Esophagus squamous epithelium (tissue), 5 donors: ENCODE measurements at regions not wholly inside any gene's neighbourhood (a gene's known extent, or its start where the extent isn't known, plus 50 kb on each side); places are given as distances from the start of the nearest gene placed in this dataset.

Experiments
- DNase-seq: peaks from one replicate; lab custom pipeline; 2025; lab: John Stamatoyannopoulos, UW
- H3K27ac ChIP-seq, 4 donors: fragments of 200-600 bp; sonication (generic); one replicate each; pipeline ENCODE4 v1.5.1; 2016 to 2019; ENCODE audit warnings: mild to moderate bottlenecking in 1 of 4
- H3K27me3 ChIP-seq, 4 donors: fragments of 200-600 bp; sonication (generic); 1 replicate in 3 of 4; 2 replicates in 1 of 4; pipeline versions ENCODE4 v1.5.1 to v1.6.0; 2017 to 2021; ENCODE audit warnings: antibody characterized with exemption in 1 of 4
- H3K36me3 ChIP-seq, 3 donors: fragments of 200-600 bp; sonication (generic); one replicate each; pipeline ENCODE4 v1.5.1; 2016 to 2019
- H3K4me1 ChIP-seq, 3 donors: fragments of 200-600 bp; sonication (generic); one replicate each; pipeline ENCODE4 v1.5.1; 2017 to 2019
- H3K4me3 ChIP-seq, 4 donors: fragments of 200-600 bp; sonication (generic); 1 replicate in 3 of 4; 2 replicates in 1 of 4; pipeline ENCODE4 v1.5.1; 2016 to 2019; ENCODE audit warnings: mild to moderate bottlenecking in 2 of 4, moderate library complexity in 1 of 4
- H3K9me3 ChIP-seq, 3 donors: fragments of 200-600 bp; sonication (generic); one replicate each; pipeline ENCODE4 v1.5.1; 2016 to 2019
- CTCF ChIP-seq, 6 experiments: fragments of 450-650 bp in 4 of 6; fragments of 200-600 bp in 2 of 6; sonication (generic) in 2 of 6; IDR thresholded peaks; one replicate each; pipeline ENCODE4 v1.5.1; 2016 to 2019; ENCODE audit warnings: antibody characterized with exemption in 6 of 6, mild to moderate bottlenecking in 4 of 6, moderate library complexity in 4 of 6
- POLR2A ChIP-seq, 4 donors: fragments of 450-650 bp; IDR thresholded peaks; one replicate each; pipeline ENCODE4 v1.6.1; 2017; ENCODE audit warnings: antibody characterized with exemption in 4 of 4, mild to moderate bottlenecking in 4 of 4, moderate library complexity in 3 of 4
- WGBS, 2 donors: methylation state at CpG; one replicate each; pipeline ENCODE4 v1.1.5; 2018; 5-methylcytosine and 5-hydroxymethylcytosine counted together
- intact Hi-C: fragments of 100-400 bp; cut with DNase I; formaldehyde crosslinking; loops from one replicate; pipeline ENCODE4 v1.15.0; 2022
- donor health status: DM: yes; HTN: yes; CAD: no.

- no peaks in the 10 kb centered on the region for H3K9me3 ChIP-seq
- H3K4me3 ChIP-seq = no peak overlapping the region
- H3K27ac ChIP-seq = no peak overlapping the region
- 76 to 80% methylated on average over 2 of the region's 2 CpGs for WGBS, 2 donors
- DNase-seq = no peak
- no peaks in the 10 kb centered on the region for H3K27me3 ChIP-seq
- intact Hi-C loops = no loop called here
- no peaks in the 10 kb centered on the region for H3K36me3 ChIP-seq
- no peaks in the 10 kb centered on the region for H3K4me1 ChIP-seq
- TF ChIP-seq POLR2A (IDR thresholded peaks at IDR 0.05) (no peak), CTCF (IDR thresholded peaks at IDR 0.05) (no peak)
These were observed 1044.2 kb upstream of the SORCS1 start for GRCh38 chr10:108208732-108209131.

GRCh38 chr10:108208038-108208437 lies 1043.5 kb upstream of the SORCS1 start:
- no peak for TF ChIP-seq POLR2A (IDR thresholded peaks at IDR 0.05)
- no peak for TF ChIP-seq CTCF (IDR thresholded peaks at IDR 0.05)
- 65 to 71% methylated on average over 3 of the region's 3 CpGs for WGBS, 2 donors
- H3K9me3 ChIP-seq = no peaks in the 10 kb centered on the region
- no peak overlapping the region for H3K27ac ChIP-seq
- H3K27me3 ChIP-seq = no peaks in the 10 kb centered on the region
- H3K4me1 ChIP-seq = no peaks in the 10 kb centered on the region
- no peak overlapping the region for H3K4me3 ChIP-seq
- no peak for DNase-seq
- H3K36me3 ChIP-seq = no peaks in the 10 kb centered on the region
- intact Hi-C loops = no loop called here

- H3K27ac ChIP-seq = no peak overlapping the region
- no peaks in the 10 kb centered on the region for H3K27me3 ChIP-seq
- no peaks in the 10 kb centered on the region for H3K9me3 ChIP-seq
- H3K36me3 ChIP-seq = no peaks in the 10 kb centered on the region
- no peak for DNase-seq
- no peaks in the 10 kb centered on the region for H3K4me1 ChIP-seq
- intact Hi-C loops = no loop called here
- TF ChIP-seq CTCF (IDR thresholded peaks at IDR 0.05) (peak in 1 of 6 experiments; percentile 16), POLR2A (IDR thresholded peaks at IDR 0.05) (no peak)
- 50 to 52% methylated on average over 8 of the region's 8 CpGs for WGBS, 2 donors
- H3K4me3 ChIP-seq = no peak overlapping the region
These were observed 1040.2 kb upstream of the SORCS1 start for GRCh38 chr10:108204528-108205305.

GRCh38 chr10:108203905-108204527 lies 1039.5 kb upstream of the SORCS1 start:
- H3K27ac ChIP-seq = no peak overlapping the region
- no peak overlapping the region for H3K4me3 ChIP-seq
- WGBS, 2 donors = 72% methylated on average over 2 to 3 of the region's 3 CpGs
- H3K36me3 ChIP-seq = no peaks in the 10 kb centered on the region
- no peak for DNase-seq
- H3K9me3 ChIP-seq = no peaks in the 10 kb centered on the region
- H3K4me1 ChIP-seq = no peaks in the 10 kb centered on the region
- no peak for TF ChIP-seq CTCF (IDR thresholded peaks at IDR 0.05)
- no peak for TF ChIP-seq POLR2A (IDR thresholded peaks at IDR 0.05)
- H3K27me3 ChIP-seq = no peaks in the 10 kb centered on the region
- intact Hi-C loops = no loop called here

- intact Hi-C loops = no loop called here
- 32 to 41% methylated on average over 3 of the region's 3 CpGs for WGBS, 2 donors
- TF ChIP-seq CTCF (IDR thresholded peaks at IDR 0.05) (no peak), POLR2A (IDR thresholded peaks at IDR 0.05) (no peak)
- Histone ChIP-seq H3K27me3 (no peaks in the 10 kb centered on the region), H3K9me3 (no peaks in the 10 kb centered on the region), H3K27ac (no peak overlapping the region), H3K4me3 (no peak overlapping the region), H3K36me3 (no peaks in the 10 kb centered on the region), H3K4me1 (no peaks in the 10 kb centered on the region)
- DNase-seq = no peak
These were observed 1023.0 kb upstream of the SORCS1 start for GRCh38 chr10:108187408-108188012.
